Left forelimb (tissue), 1 donor: ENCODE measurements at regions not wholly inside any gene's neighbourhood (a gene's known extent, or its start where the extent isn't known, plus 50 kb on each side); places are given as distances from the start of the nearest gene placed in this dataset.
"Not testable (repeated sequence)": the region's sequence is repeated elsewhere in the genome, so short reads cannot be mapped to it uniquely, and the experiment has no call there.

ENCODE experiments used
- DNase-seq: peaks from one replicate; pipeline ENCODE4 v3.0.0-alpha.2; 2018; ENCODE audit warnings: low spot score

- no peak for DNase-seq
These were observed 166.0 kb downstream of the RFPL4B start for GRCh38 chr6:112513175-112513574.

DNA sequence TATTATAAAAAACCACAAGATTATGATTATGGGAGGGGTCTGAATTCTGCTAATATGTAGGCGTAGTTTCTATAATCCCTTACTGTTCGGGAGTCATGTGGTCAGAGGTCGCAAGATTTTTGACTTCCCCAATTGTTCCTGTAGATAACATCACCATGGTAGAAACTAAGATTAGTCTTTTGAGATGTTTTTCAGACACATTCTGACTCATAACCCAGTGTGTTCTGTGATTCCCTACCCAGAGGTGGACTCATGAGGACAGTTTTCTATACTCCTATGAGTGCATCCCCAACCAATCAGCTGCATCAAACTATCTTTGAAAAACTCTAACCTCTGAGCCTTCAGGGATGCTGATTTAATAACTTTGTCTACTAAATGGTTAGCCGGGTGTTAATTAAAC lies 175.5 kb downstream of the RFPL4B start:
- no peak for DNase-seq

GRCh38 chr6:112524071-112524470 lies 176.9 kb downstream of the RFPL4B start:
- DNase-seq: no peak

DNA sequence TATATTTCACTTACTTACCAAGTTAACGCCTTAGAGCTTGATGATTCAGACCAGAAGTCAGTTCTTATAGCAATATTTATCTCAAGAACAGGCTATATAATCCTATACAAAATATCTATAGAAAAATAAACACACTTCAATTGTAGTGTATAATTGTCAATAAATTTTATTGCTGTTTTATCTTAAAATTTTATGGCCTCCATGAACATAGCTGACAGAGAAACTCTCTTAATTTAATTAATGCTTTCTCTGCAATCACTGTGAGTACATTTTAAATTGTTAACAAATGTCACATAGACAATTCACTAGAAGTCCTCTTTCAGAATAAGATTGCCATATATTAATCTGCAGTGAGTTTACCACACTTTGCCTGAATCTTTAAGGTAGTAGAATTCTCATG lies 178.6 kb downstream of the RFPL4B start:
- DNase-seq: no peak

GRCh38 chr6:112526594-112526993 lies 179.5 kb downstream of the RFPL4B start:
- no peak for DNase-seq

- not testable (repeated sequence) for DNase-seq
These were observed 181.2 kb downstream of the RFPL4B start for GRCh38 chr6:112528306-112528705.

GRCh38 chr6:112535816-112536215 lies 188.7 kb downstream of the RFPL4B start:
- no peak for DNase-seq

GRCh38 chr6:112539355-112539754 lies 192.2 kb downstream of the RFPL4B start:
- DNase-seq: no peak

DNA sequence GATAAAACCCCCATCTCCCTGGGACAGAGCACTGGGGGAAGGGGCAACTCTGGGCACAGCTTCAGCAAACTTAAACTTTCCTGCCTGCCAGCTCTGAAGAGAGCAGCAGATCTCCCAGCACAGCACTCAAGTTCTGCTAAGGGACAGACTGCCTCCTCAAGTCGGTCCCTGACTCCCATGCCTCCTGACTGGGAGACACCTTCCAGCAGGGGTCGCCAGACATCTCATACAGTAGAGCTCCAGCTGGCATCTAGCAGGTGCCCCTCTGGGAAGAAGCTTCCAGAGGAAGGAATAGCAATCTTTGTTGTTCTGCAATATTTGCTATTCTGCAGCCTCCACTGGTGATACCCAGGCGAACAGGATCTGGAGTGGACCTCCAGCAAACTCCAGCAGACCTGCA lies 194.7 kb downstream of the RFPL4B start:
- not testable (repeated sequence) for DNase-seq

- DNase-seq: not testable (repeated sequence)
These were observed 200.4 kb downstream of the RFPL4B start for GRCh38 chr6:112547321-112548085.

GRCh38 chr6:112549749-112550148 lies 202.6 kb downstream of the RFPL4B start:
- DNase-seq: no peak

DNA sequence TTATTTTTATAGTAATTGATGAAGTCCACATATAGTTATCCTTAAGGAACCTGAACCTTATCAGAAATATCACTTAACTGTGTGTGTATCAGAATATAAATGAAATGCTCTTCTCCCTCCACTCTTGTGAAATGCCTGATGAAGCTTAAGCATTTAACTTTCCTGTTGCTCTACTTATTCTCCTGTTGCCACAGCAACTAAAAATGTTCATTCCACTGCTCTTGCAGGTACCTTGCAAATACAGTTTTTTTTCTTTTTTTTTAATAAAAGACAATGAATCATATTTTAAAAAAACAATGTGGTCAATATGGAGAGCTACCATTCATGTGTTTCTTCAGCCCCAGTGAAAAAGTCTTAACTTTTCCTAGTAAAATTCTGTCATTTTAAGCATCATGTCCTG lies 210.3 kb downstream of the RFPL4B start:
- DNase-seq: no peak

- no peak for DNase-seq
These were observed 210.8 kb downstream of the RFPL4B start for GRCh38 chr6:112557961-112558360.

- no peak for DNase-seq
These were observed 213.5 kb downstream of the RFPL4B start for GRCh38 chr6:112560651-112561050.

- no peak for DNase-seq
These were observed 215.4 kb downstream of the RFPL4B start for GRCh38 chr6:112562301-112563231.

DNA sequence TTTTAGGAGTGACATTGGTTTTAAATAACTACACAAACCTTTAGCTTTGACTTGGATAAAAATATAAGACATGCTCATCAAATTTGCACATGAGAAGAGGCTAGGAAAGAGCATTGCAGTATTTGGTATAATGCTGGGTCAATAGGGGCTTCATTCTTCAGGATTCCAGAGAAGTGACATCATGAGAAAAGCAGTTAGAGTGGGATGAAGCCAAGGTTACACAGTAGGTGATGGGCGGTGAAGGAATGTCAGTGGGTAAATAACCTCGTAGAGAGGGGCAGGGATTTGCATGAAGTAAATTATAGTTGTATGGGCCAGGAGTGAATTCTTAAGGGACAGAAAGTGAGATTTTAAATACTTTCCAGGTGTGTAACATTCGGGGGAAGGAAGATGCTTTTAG lies 216.2 kb downstream of the RFPL4B start:
- DNase-seq: no peak

DNA sequence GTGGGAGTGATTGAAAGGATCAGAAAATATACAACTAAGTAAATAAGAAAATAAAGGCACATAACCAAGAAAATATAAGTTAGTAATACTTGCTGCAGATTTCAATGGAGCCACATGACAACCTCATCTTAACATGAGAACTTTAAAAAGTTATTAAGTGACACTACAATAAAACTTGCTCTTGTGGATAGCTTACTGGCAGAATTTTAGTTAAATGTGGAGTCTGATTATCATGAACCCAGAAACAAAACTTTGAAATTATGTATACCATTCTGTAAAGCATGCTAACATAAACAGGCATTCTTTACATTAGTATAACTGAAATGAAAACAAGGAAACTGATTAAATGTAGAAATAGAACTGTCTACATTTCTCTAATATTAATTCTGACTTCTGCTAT lies 220.9 kb downstream of the RFPL4B start:
- no peak for DNase-seq

GRCh38 chr6:112571488-112572270 lies 224.5 kb downstream of the RFPL4B start:
- DNase-seq: no peak

- DNase-seq: no peak
These were observed 227.1 kb downstream of the RFPL4B start for GRCh38 chr6:112574190-112574589.

GRCh38 chr6:112575309-112575834 lies 228.2 kb downstream of the RFPL4B start:
- DNase-seq: no peak

DNA sequence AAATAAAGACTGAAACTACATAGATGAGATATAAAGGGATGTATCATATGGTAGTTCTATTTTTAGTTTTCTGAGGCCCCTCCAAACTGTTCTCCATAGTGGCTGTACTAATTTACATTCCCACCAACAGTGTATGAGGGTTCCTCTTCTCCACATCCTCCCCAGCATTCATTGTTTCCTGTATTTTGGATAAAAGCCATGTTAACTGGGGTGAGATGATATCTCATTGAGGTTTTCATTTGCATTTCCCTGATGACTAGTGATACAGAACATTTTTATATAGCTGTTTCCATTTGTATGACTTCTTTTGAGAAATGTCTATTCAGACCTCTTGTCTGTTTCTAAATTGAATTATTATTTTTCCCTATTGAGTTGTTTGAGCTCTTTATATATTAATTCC lies 229.3 kb downstream of the RFPL4B start:
- DNase-seq: no peak

DNA sequence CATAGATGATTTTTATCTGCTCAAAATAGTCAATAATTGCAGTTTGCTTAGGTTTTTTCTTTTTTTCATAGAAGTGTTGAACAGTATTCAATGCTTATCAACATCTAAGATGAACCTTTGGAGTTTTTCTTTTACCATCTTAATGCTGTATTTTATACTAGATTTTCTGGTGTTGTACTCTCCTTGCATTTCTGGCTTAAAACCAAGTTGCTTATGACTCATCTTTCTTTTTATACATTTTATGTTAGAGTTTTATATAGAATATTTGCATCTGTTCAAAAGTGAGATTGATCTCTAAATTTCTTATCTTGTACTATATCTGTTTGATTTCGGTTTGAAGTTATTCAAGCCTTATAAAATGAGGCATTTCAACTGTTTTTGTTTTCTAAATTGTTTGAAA lies 232.5 kb downstream of the RFPL4B start:
- no peak for DNase-seq
